Activated CD4-positive, alpha-beta T cell treated with anti-CD3 and anti-CD28 coated beads for 24 hours (primary cell): ENCODE measurements at regions not wholly inside any gene's neighbourhood (a gene's known extent, or its start where the extent isn't known, plus 50 kb on each side); places are given as distances from the start of the nearest gene placed in this dataset.
"Not testable (repeated sequence)": the region's sequence is repeated elsewhere in the genome, so short reads cannot be mapped to it uniquely, and the experiment has no call there.

Experiments used
- DNase-seq, 2 donors: peaks; one replicate each; pipeline ENCODE4 v3.0.0-alpha.2; 2020; ENCODE audit warnings: low read depth in 2 of 2

DNA sequence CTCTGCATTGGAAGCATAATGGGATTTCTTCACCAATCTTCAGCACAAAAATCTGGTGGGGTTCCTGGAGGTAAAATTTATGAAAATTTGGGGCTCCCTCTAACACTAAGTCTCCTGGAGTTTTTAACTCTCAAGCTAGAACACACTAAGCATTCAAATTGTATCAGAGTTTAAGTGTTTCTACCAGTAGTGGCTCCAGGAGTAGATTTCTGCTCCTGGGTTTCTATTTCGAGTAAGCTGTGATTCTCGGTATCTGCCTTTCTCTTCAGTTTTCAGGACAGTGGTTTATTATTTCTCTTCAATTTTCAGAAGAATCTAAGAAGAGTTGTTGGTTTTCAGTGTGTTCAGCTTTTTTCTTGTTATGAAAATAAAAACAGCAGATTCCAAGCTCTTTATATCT, 566.4 kb upstream of the KCND2 start:
- DNase-seq = no peak

- DNase-seq = no peak
Measured at GRCh38 chr7:119708891-119709290, 564.1 kb upstream of the KCND2 start.

DNA sequence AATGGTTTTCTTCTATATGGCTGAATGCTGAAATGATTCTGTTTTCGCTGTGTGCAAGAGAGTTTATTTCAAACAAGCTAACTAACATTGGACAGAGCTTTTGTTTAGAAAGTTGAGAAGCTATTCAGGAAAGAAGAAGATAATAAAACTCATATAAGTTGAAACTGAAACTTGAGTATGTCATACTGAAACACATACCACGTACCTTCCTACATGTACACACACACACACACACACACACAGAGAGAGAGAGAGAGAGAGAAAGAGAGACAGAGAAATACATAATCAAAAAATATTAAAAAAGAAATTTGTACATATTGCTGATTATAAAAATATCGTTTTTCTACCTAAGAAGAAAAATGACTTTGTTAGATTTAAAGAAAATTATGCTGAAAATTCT, 561.9 kb upstream of the KCND2 start:
- no peak for DNase-seq

DNA sequence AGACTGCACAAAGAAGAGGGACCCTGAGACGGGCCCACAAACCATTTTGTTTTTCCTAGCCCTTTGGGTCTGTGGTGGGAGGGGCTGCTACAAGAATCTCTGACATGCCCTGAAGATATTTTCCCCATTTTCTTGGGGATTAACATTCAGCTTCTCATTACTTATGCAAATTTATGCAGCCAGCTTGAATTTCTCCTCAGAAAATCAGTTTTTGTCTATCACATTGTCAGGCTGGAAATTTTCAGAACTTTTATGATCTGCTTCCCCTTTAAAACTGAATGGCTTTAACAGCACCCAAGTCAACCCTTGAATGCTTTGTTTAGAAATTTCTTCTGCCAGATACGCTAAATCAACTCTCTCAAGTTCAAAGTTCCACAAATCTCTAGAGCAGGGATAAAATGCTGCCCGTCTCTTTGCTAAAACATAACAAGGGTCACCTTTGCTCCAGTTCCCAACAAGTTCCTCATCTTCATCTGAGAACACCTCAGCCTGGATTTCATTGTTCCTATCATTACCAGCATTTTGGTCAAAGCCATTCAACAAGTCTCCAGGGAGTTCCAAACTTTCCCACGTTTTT, 560.0 kb upstream of the KCND2 start:
- DNase-seq = no peak

GRCh38 chr7:119713606-119714005, 559.4 kb upstream of the KCND2 start:
- DNase-seq = no peak

DNA sequence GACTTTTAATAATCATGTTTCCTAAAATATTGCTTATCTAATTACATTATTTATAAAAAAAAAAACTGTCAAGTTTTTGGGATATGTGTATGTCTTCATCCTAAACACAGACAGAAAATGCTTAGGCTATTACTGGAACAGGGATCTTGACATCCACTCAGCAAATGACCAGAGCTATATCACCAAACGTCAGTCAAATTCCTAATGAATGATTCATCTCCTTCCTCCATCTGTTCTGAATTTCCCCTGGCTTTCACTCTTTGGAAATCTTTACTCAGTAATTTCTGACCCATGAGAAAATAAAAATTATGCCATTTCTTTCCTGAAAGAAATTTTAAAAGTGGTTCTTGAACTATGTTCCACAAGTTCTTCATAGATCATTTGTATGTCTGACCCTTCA, 552.4 kb upstream of the KCND2 start:
- no peak for DNase-seq

DNA sequence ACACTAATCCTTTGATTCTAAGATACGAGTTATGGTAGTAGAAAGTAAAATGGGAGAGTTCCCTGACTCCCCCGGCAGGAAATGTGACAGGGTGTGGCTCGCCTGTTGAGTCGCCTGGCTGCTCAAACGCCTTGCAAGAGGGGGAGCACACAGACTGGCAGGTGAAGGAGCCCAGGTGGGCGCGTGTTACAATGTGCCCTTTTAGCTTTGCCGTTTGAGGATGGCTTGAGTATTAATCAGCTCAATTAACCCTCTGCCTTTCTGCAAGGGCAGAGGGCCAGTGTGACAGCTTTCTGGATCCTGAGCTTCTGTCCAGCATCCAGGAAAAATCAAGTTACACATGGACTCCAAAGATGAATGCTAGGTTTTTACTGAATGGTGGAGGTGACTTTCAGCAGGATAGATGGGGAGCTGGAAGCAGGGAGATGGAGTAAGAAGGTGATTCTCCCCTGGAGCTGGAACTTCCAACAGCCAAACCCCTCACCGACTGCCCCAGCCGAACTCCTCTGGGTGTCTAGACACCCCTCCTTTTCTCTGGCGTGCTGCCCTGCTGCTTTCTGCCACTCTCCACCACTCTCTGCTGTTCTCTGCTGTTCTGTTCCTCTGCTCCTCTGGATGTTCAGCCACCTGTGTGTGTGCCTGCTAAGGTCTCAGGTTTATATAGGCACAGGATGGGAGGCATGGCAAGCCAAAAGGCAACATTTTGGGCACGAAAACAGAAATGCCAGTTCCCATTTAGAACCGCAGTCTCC, 548.8 kb upstream of the KCND2 start:
- DNase-seq = no peak

DNA sequence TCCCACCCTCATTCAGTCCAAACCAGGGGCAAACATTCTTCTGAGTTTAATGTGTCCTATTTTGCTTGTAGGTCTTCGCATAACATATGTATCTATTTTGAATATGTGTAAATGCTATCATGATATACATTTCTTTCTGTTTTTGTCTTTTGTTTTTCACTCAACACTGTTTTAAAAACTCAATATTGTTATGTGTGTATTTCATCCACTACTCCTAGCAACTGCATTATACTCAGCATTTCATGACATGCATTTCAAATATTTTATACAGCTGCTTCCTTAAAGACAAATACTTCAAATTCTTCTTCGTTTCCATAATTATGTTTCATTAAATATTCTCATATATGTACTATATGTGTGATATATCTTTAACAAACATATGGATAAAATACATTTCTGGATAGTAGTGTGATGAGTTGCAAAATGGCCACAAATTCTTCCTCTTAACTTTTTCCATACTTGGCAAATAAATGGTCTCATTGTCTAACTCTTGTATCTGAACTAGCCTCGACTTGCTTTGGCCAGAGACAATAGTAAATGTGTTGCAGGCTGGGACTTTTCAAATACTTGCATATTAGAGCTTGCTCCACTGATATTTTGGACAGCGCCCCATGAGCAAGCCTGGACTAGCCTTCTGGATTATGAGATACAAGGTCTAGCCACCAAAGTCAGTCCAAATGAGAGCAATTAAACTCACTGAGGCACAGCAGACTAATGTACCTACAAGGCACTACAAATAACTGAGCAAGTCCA, 539.7 kb upstream of the KCND2 start:
- no peak for DNase-seq

DNA sequence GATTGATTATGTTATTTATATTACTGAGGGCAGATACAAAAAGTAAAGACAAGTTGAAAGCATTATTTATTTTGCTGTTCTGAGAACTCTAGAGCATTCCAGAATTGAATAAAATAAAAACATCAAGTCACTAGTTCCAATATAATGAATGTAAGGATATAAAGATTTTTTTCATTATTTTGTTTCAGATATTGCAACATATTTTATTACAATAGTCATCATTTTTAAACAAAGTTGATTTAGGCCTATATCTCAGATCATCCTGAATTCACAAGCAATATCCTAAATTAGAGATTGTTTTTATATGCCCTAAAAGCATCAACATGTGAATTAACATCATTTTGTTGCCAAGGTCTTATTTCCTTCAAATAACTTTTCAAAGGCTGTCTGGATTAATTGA, 535.6 kb upstream of the KCND2 start:
- no peak for DNase-seq

DNA sequence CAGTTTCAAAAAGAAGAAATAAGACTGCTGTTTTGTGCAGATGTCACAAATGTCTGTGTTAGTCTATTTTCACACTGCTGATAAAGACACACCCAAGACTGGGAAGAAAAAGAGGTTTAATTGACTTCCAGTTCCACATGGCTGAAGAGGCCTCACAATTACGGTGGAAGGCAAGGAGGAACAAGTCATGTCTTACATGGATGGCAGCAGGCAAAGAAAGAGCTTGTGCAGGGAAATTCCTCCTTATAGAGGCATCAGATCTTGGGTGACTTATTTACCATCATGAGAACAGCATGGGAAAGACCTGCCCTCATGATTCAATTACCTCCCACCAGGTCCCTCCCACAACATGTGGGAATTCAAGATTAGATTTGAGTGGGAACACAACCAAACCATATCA, 527.7 kb upstream of the KCND2 start:
- not testable (repeated sequence) for DNase-seq

GRCh38 chr7:119748251-119748860, 524.6 kb upstream of the KCND2 start:
- DNase-seq = no peak

DNA sequence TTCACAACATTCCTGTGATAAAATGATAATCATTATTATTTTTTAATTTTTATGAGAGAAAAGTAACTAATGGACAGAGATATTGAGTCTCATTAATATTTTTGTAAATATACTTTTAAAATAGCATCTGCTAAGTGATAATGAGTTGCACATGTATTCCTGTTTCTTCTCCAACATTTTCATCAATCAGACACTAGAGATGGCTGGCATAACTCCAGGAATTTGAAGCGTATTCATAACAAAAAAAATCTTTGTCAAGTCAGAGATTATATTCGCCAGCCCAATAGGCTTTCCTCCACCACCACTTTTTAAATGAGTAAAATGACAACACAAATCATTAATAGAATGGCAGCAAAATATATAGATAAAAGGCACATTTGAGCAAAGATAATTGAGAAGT, 524.0 kb upstream of the KCND2 start:
- DNase-seq = no peak

GRCh38 chr7:119756687-119757086, 516.3 kb upstream of the KCND2 start:
- no peak for DNase-seq

- no peak for DNase-seq
Measured at GRCh38 chr7:119758254-119758653, 514.7 kb upstream of the KCND2 start.

GRCh38 chr7:119761776-119762175, 511.2 kb upstream of the KCND2 start:
- DNase-seq = no peak

GRCh38 chr7:119782286-119782685, 490.7 kb upstream of the KCND2 start:
- no peak for DNase-seq

DNA sequence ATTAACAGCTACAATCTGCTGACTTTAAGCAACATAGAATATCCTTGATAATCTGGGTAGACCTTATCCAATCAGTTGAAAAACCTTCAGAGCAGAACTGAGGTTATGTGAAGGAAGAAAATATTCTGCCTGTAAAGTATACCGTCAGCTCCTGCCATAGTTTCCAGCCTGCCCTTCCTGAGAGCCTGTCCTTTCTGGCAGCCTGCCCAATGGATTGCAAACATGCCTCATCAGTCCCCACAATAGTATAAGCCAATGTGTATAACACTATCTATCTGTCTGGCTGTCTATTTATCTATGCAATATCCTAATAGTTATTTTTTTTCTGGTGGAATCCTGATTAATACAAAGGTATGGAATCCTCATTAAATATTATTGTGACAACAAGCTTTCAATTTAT, 489.2 kb upstream of the KCND2 start:
- DNase-seq = no peak

- no peak for DNase-seq
Measured at GRCh38 chr7:119802147-119802546, 470.8 kb upstream of the KCND2 start.

- DNase-seq = no peak
Measured at GRCh38 chr7:119825091-119825655, 447.8 kb upstream of the KCND2 start.

GRCh38 chr7:119826547-119826946, 446.4 kb upstream of the KCND2 start:
- no peak for DNase-seq

- DNase-seq = no peak
Measured at GRCh38 chr7:119838444-119838843, 434.5 kb upstream of the KCND2 start.

- DNase-seq = no peak
Measured at GRCh38 chr7:119842337-119842736, 430.6 kb upstream of the KCND2 start.
